ENCODE measurements at regions not wholly inside any gene's neighbourhood (a gene's known extent, or its start where the extent isn't known, plus 50 kb on each side); places are given as distances from the start of the nearest gene placed in this dataset.
"Not testable (repeated sequence)": the region's sequence is repeated elsewhere in the genome, so short reads cannot be mapped to it uniquely, and the experiment has no call there.

DNA sequence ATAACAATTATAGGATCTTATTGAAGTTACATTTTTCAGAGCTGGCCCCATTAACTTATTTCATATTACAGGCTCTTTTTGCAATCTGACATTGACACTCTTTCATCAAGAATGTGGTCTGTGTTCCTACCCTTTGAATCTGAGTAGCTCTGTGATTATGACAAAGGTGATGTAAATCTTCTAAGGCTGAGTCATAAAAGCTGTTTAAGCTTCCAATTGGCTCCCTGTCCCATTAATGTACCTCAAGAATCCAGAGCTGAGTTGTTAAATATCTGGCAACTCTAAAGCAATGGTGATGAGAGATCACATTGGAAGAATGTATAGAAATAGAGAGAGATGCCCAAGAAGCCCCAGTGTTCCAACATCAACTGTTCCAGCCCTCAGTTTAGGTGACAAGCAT is 178.5 kb upstream of the DEPDC1 start:
- no peak for DNase-seq

DNA sequence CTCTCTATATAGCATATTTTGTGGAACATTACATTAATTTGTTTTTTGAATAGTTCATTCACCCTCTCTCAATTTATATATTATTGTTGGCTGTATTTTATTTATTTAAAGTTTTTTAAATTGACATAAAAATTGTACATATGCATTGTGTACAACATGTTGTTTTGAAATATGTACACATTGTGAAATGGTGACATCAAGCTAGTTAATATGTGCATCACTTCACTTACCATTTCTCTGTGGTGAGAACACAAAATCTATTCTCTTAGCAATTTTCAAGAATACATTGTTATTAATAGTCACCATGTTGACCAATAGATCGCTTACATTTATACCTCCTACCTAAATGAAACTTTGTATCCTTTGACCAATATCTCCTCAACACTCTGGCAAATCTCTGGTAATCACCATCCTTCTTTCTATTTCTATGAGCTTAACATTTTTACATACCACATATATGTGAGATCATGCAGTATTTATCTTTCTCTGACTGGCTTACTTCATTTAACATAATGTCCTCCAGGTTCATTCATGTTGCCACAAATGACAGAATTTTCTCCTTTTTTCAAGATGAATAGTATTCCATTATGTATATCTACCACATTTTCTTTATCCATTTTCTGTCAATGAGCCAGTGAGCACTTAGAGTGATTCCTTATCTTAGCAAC is 180.9 kb upstream of the DEPDC1 start:
- DNase-seq, result no peak

DNA sequence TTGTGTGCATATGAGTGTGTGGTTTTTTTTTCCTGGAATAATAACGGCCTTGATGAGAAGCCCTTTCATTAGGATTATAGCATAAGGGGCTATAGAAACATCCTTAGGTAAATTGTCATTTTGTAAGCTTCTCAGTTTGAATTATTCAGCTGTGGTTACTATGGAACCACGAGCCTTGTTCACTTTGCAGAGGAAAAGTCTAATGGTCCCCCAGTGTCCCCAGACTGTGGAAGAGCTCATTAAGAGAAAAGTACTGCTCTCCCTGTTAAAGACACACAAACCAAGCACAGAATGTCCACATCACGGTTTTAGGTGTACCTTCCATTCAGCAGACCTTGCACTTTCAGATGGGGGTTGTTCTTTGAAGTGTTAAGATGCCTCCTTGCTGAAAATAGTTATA is 199.3 kb upstream of the DEPDC1 start:
- DNase-seq, result no peak

DNA sequence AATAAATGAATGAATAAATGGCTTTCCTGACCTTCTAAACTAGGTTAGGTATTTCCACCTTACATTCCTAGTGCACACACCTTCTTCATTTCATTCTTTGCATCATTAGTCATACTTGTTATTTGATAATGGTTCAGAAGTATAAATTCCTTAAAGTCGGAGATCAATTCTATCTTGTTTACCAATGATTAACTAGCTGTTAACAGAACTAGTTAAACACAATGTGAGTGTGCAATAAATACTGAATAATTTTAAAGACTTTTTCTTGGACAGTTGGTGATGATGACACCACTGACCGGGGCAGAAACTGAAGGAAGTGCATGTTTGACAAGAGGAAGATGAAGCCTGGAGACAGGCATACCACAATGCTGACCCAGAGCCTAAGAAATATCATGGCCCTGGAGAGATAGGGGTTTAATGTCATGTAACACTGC is 207.1 kb upstream of the DEPDC1 start:
- no peak for DNase-seq

DNA sequence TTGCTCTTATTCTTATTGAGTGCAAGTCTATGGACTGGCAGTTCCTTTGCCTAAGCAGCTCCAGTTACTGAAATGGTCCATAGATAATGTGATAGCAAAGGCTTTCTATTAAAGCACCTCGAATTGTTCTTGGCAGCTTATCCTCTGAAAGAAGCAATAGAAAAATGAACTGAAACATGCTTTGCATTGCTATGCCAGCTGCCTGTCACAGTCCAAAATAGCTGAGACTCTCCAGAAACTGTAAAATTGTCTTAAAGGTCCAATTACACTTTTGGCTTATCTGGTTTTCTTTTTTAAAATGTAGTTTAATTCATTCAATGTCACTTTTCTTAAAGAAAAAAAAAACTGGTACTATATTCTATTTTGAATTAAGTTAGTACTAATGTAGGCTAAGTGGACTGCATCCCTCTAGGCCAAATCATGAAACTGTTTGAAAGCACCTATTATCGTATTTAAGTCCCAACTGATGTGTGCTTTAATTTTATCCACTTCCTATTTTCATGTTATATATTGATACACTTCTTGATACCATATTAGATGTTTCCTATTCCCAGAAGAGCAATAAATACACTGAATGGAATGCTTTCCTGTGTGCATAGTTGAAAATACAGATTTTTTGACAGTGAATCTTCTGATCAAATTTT is 208.0 kb upstream of the DEPDC1 start:
- DNase-seq, result no peak

DNA sequence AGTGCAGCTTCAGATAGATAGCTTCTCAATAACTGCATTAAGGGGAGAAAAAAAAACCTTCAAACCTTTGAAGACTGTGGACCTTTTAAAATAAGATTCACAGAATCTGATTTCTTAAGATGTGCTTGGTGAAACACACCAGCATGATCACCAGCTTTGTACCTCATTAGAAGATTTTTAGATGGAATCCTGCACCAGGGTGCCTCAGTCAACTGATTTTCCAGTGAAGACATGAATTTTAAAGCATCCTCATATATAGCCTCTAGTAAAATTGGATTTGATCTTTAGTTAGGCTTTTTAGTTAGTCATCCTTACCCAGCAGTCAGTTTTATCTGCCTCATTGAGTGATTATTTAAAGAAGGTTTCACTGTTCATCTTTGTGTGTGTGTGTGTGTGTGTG is 208.6 kb upstream of the DEPDC1 start:
- no peak for DNase-seq

DNA sequence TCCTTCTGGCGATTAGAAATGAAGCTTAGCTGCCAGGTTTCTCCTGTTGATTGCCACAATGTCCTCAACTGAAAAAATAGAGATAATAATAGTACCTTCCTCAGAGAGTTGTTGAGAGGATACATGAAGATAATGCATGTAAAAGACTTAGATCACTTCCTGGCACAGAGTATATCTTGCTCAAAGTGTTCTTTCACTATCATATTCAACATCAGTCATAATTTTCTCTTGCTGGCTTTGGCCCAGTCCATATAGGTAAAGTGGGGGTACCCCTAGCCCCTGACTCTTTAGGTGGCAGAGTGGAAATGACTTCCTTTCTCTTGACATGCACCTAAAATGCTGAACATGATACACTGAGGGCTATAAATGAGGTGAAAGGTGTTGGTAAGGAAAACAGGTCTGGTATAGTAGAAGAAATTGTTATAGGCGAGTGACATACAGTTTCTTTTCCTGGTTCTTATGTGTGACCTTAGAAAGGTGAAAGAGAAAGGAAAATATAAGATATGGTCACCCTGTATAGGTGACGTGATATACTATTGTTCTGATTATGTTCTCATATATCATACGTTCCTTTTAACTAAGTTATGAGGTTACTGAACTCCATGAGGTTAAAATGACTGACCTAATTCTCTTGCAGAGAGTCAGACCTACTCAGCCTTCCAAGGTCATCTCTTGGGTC is 209.9 kb upstream of the DEPDC1 start:
- DNase-seq, result no peak

DNA sequence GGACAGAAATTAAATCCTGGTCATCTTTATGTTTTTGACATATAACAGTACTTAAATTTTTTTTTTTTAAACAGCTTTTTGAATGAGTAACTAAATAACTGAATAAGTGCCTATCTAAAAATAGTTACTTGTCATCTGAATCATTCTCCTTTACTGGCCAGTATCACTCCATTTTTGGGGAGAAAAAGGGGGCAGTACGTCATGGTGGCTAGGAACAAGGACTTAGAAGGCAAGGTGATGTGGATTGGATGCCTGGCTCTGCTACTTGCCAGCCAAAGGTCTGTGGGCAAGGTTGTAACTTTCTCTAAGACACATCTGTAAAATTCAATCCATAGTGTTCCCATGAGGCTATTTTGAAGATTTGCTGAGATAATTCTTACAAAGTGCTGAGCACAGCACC is 220.4 kb upstream of the DEPDC1 start:
- no peak for DNase-seq

DNA sequence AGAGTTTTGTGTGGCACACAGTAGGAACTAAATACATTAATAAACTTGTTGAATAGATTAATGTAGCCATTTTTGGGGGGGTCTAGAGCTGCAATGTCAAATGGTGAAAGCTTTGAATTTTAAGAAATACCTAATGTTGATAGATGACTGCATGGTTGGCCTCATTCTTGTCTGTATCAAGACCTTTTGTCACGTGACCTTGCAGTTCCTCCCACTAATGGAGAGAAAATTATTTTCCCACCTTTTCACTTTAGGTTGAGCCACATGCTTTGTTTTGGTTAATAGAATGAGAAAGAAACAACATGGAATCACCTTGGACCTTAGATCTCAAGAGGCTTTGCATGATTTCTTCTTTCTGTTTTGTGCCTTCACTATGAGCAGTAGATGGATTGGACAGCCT is 223.6 kb upstream of the DEPDC1 start:
- no peak for DNase-seq

DNA sequence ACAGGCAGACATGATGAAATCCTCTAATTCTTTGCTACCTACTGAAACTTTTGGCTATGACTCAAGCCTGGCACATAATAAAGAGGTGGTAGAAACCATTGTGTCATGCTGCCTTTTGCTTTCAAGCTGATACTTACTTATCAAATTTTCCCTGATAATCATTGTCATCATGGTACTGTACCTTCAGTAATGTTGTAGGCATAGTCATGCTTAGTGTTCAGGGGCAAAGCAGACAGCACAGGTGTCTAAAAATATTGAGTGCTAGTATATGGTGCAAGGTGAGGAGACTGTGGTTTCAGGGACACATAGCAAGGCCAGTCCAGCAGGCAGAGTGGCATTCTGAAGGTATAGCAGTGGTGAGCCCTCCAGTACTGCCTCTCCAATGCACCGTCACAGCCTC is 226.9 kb upstream of the DEPDC1 start:
- no peak for DNase-seq

DNA sequence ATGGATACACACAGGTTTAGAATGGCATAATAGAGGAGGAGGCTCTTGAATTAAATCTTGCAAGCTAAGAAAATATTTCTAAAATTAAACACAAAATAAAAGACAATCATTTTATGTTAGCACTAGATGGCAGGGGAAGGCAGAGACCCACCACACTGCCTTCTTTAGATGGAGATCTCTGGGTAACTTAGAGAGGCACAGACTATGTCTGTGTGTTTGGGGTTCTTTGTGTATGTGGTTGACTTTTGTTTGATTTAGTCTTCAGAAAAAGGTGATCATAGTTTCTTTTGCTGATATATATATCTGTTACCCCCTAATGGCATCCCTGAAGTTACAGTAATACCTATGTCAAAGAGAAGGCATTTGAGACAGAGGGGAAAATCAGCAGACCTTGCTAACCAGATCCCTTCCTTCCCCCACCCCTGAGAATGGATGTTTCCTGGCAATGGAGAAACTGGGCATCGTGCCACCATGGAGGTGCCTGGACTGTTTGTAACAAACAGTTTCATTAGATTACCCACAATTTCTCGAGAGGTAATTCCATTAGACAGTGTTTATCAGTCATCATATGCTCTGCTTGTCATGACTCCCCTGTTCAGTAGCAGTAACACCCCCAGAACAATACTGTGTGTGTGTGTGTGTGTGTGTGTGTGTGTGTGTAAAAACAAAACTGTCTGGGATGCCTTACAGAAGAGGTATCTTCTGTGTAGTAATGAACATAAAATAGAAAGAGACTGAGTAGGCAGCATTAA is 228.3 kb upstream of the DEPDC1 start:
- DNase-seq, result no peak

DNA sequence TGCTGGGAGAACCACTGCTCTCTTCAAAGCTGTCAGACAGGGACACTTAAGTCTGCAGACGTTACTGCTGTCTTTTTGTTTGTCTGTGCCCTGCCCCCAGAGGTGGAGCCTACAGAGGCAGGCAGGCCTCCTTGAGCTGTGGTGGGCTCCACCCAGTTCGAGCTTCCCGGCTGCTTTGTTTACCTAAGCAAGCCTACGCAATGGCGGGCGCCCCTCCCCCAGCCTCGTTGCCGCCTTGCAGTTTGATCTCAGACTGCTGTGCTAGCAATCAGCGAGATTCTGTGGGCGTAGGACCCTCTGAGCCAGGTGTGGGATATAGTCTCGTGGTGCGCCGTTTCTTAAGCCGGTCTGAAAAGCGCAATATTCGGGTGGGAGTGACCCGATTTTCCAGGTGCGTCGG is 242.6 kb upstream of the DEPDC1 start:
- DNase-seq, result not testable (repeated sequence)

DNA sequence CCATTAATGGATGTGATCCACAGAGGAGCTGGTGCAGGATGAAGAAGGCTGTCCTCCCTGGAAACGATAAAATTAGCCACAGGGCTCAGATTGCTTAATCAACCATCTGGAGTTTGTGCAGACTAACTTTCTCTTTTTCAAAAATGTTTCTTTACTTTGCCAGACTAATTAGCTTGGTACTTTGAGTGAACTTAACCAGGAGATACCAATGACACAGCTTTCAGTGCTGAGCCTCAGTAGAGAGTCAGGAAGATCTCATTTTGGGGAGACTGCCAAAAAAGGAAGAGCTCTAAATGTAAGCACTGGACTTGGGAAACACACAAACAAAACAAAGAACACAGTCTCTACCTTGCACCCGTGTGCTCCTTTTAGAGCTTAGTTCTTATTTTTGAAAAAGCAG is 248.1 kb upstream of the DEPDC1 start:
- no peak for DNase-seq

DNA sequence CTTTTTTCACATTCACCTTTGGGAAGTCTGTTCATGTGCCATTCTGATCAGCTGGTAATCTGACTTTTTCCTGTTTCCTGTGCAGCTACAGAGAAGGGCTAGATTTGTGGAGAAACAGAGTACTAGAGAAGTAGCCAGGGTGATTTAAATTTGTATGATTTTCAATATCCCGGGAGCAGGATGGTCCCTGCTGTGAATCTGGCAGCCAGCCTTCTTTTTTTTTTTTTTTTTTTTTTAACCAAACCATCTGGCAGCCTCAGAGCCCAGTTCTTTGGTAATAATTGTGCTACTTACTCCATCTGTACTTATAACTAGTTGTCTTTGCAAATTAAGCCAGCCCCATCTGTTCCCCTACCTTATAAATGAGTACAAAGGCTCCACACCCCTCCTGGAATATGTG is 248.6 kb upstream of the DEPDC1 start:
- no peak for DNase-seq

DNA sequence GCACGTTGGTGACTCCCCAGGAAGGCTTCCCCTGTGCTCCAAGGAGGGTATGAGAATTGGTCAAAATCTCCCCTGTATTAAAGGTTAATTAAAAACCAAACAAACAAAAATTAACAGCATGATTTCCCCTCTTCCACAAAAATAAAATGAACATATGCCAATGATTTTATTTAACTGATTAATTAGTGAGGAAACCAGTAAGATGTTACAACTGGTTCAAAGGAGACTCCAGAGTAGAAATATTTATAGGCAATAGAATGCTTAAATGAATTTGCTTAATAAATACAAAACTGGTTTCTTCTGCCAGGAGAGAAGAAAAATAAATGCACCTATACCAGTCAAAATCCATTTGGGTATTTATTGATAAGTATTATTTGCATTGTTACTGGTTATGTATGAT is 249.5 kb upstream of the DEPDC1 start:
- no peak for DNase-seq

DNA sequence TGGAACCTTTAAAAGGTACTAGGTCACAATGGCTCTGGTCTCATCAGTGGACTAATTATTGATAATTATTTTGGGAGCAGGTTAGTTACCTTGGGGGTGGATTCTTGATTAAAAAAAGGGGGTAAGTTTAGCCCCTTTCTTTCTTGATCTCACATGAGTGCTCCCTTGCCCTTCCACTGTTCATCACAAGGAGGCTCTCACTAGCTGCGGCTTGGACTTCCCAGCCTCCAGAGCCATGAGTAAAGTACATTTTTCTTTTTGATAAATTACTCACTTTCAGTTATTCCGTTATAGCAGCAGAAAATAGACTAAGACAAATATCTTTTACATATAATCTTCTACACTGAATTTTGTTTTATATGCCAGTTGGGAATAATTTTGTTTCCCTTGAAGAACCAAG is 254.8 kb upstream of the DEPDC1 start:
- DNase-seq, result no peak

DNA sequence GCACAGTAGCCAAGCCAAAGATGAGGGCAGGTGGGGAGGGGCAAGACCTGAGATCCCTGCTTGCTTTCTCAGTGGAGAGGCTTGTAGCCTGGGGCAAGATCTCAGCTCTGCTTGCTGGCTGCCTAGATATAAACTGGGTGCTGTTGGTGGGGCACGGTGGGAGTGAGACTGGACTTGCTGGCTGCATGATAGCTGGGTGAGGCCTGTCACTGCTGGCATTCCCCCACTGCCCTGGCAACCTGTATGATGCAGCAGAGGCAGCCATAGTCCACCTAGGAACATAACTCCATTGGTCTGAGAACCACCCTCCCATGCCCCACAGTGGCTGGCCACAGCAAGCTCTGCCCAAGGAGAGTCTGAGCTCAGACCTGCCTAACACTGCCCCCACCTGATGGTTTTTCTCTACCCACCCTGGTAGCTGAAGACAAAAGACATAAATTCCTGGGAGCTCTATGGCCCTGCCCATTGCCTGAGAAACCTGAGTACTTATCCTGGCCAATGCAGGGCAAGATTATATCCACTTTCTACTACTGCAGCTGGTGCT is 261.9 kb upstream of the DEPDC1 start:
- DNase-seq, result no peak

DNA sequence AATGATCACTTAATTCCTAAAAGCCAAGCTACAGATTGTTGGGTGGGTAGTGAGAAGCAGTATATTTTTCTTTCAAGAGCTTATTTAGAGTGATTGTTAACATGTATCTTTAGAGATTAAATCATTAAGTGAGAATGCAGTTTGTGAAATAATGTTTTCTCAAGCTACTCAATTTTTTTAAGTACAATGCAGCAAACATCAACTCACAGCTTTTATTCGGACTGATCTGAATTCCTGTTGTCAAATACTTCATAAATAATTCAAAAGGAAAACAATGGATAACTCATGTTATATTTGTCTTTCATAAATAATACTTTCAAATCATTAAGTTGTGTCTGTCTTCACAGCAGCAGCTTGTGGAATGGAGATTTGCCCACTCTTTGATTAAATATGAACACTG is 271.1 kb upstream of the DEPDC1 start:
- DNase-seq, result no peak

DNA sequence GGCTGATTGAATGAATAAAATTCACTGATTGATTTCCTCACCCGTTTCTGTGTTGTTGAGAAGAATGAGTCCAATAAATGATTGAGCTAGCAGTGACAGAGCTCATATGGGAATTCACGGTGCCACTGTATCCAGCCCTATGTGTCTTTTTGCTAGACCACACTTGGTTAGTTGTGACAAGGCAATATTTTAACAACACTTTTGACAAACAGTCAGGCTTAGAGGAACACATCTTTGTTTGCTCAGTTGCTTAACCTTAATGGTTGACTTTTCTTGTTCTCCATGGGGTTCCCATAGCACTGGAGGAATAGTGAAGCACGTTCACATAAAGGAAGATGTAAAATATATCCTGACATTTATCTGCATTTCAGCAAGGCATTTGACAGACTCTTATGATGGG is 273.9 kb upstream of the DEPDC1 start:
- DNase-seq, result no peak

DNA sequence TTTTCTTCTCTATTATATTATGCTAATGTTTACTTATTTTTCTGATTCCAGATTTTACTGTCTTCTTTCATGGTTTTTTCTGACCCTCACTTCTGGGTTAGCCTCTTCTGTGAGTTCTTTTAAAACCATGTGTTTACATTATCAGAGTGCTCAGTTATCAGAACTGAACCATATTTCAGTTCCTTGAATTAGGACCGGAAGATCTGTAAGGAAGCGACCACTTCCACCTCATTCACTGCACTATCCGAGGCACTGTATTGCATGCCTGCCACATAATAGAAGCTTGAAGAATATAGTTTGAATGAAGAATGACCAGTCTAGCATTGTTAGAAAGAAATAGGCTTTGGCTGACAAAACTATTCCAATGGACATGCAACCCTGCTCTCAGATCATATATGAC is 281.0 kb upstream of the DEPDC1 start:
- no peak for DNase-seq

DNA sequence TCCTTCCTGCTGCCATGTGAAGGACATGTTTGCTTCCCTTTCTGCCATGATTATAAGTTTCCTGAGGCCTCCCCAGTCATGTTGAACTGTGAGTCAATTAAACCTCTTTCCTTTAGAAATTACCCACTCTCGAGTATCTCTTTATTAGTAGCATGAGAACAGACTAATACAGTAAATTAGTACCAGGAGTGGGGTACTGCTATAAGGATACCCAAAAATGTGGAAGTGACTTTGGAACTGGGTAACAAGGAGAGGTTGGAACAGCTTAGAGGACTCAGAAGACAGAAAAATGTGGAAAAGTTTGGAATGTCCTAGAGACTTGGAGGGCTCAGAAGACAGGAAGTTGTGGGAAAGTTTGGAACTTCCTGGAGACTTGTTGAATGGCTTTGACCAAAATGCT is 283.0 kb upstream of the DEPDC1 start:
- not testable (repeated sequence) for DNase-seq

DNA sequence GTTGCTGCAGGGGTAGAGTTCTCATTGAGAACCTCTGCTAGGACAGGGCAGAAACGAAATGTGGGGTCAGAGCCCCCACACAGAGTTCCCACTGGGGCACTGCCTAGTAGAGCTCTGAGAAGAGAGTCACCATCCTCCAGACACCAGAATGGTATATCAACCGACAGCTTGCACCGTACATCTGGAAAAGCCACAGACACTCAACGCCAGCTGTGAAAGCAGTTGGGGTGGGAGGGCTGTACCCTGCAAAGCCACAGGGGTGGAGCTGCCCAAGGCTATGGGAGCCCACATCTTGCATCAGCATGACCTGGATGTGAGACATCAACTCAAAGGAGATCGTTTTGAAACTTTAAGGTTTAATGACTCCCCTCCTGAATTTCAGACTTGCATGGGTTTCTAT is 284.0 kb upstream of the DEPDC1 start:
- DNase-seq, result no peak

DNA sequence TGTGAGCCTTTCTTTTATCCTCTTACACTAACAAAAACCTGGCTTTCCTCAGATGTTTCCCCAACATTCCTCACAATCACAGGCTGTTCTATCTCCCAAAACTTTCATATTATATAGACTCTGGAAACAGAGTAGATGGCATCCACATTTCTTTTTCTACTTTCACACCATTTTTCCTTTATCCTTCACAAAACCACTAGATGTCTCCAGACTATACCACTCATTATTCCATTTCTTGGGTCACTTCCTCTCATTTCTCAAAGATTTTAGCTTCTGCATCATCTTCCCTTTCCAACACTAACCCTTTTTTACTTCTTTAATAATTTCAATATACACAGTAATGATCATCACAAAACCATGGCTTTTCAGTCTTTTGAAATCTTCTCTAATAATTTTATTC is 286.0 kb upstream of the DEPDC1 start:
- DNase-seq, result peak; percentile 18

DNA sequence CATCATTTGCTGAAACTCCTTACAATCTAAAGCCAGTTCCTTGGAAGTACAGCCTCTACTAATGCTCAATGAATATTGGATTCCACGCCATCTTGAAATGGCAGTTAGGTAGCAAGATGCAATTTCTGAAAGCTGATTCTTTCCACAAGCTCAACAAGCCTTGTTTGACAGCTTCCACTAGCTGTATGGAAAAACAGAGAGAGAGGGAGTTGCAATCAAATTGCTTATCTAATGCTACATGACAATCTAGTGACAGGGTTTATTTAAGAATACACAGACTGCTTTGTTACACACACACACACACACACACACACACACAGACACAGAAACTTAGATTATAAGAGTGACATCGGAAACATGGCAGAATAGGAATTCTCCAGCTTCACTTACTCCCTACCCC is 288.4 kb upstream of the DEPDC1 start:
- no peak for DNase-seq

Data from NCI-H748 treated with DMSO at 0.1 percent for 48 hours (cell line).